Heart left ventricle (tissue), 16 donors: ENCODE measurements at regions not wholly inside any gene's neighbourhood (a gene's known extent, or its start where the extent isn't known, plus 50 kb on each side); places are given as distances from the start of the nearest gene placed in this dataset.

Source experiments
- ATAC-seq, 4 donors: fragments of 200-7000 bp; cut with Tn5 transposase; one replicate each; pipeline ENCODE4 v1.9.1; 2020 to 2022; ENCODE audit warnings: moderate library complexity in 4 of 4, mild to moderate bottlenecking in 3 of 4, moderate number of reproducible peaks in 1 of 4
- DNase-seq, 5 donors: peaks; one replicate each; pipeline ENCODE4 v3.0.0-alpha.2; 2020
- H3K27ac ChIP-seq, 12 donors: fragments of 200-600 bp; sonication (generic) in 4 of 12; one replicate each; pipeline versions ENCODE4 v1.5.0 to v1.8.0; 2016 to 2022; ENCODE audit warnings: mild to moderate bottlenecking in 2 of 12
- H3K27me3 ChIP-seq, 9 donors: fragments of 200-600 bp; sonication (generic) in 2 of 9; one replicate each; pipeline versions ENCODE4 v1.5.1 to v1.8.0; 2016 to 2022; ENCODE audit warnings: mild to moderate bottlenecking in 3 of 9
- H3K36me3 ChIP-seq, 9 donors: fragments of 200-600 bp; sonication (generic) in 2 of 9; one replicate each; pipeline versions ENCODE4 v1.5.0 to v1.8.0; 2018 to 2022; ENCODE audit warnings: mild to moderate bottlenecking in 2 of 9
- H3K4me1 ChIP-seq, 12 donors: fragments of 200-600 bp; sonication (generic) in 4 of 12; one replicate each; pipeline versions ENCODE4 v1.5.0 to v1.8.0; 2016 to 2022; ENCODE audit warnings: mild to moderate bottlenecking in 3 of 12
- H3K4me3 ChIP-seq, 12 donors: fragments of 200-600 bp; sonication (generic) in 4 of 12; one replicate each; pipeline versions ENCODE4 v1.5.0 to v1.8.0; 2017 to 2022; ENCODE audit warnings: mild to moderate bottlenecking in 9 of 12, moderate library complexity in 4 of 12
- H3K9me3 ChIP-seq, 12 donors: fragments of 200-600 bp; sonication (generic) in 4 of 12; one replicate each; pipeline versions ENCODE4 v1.5.0 to v1.8.0; 2016 to 2022; ENCODE audit warnings: mild to moderate bottlenecking in 1 of 12
- CTCF ChIP-seq, 12 donors: fragments of 200-600 bp; sonication (generic) in 4 of 12; IDR thresholded peaks; one replicate each; pipeline versions ENCODE4 v1.5.0 to v1.8.0; 2018 to 2022; ENCODE audit warnings: antibody characterized with exemption in 12 of 12, mild to moderate bottlenecking in 5 of 12
- POLR2A ChIP-seq, 2 donors: fragments of 450-650 bp; IDR thresholded peaks; one replicate each; pipeline ENCODE4 v1.6.1; 2017; ENCODE audit warnings: antibody characterized with exemption in 2 of 2, mild to moderate bottlenecking in 2 of 2, moderate library complexity in 2 of 2
- whole genome bisulfite sequencing, 4 donors: extraction: QIAGEN DNeasy Blood & Tissue Kit in 2 of 4; methylation state at CpG; one replicate each; pipeline versions ENCODE4 v1.1.5 to v1.1.7; 2013 to 2018; 5-methylcytosine and 5-hydroxymethylcytosine counted together
- intact Hi-C, 10 donors: fragments of 100-400 bp; cut with DNase I; formaldehyde crosslinking; loops; one replicate each; pipeline versions ENCODE4 v1.11.1 to v1.14.2; 2022
- donor health status: ischemic (EF 13 %, LVEDD 7.1; RV severe dilation, severe dysfunction).
- donor health status: healthy with polysubstance abuse.
- donor health status: DM: no; HTN: yes; CAD: no.
- donor health status: DM: no; HTN: no; CAD: no.
- donor health status: ischemic (EF 25% LVEDD 6.9; RV normal size, moderate dysfunction).
- donor health status: ischemic (EF 25% LVEDD 5.7; RV mildly dilated, moderate dysfunction).
- donor health status: healthy.
- donor health status: DM: yes; HTN: yes; CAD: no.
- donor health status: ischemic (EF 35%, LVEDD 5.7; RV mildly dilated, moderate dysfunction).
- donor health status: nonischemic (EF 11% LVEDD 7.7; RV severe dilation, severe dysfunction).
- donor health status: DM: yes; HTN: yes; CAD: no.
- donor health status: PGD.
- donor health status: ischemic (EF 29% LVEDD 5.4; RV normal size, mild dysfunction).
- donor health status: nonischemic (EF 23%, LVEDD 6.1; RV moderate dilation, normal function).

- WGBS, 4 donors, result 84 to 89% (median 87%) methylated on average over 3 of the region's 3 CpGs
- Histone ChIP-seq H3K27ac (no peak overlapping the region), H3K36me3 (no peaks in the 10 kb centered on the region), H3K4me3 (no peak overlapping the region), H3K9me3 (no peaks in the 10 kb centered on the region), H3K4me1 (no peaks in the 10 kb centered on the region), H3K27me3 (peaks cover 0 to 21% (median 0%) of the 10 kb centered on the region in 9 donors)
- intact Hi-C loops, result no loop called here
- TF ChIP-seq CTCF (IDR thresholded peaks at IDR 0.05) (no peak), POLR2A (IDR thresholded peaks at IDR 0.05) (no peak)
- ATAC-seq (no peak), DNase-seq (no peak)
Observed at GRCh38 chr20:22320245-22320915, 264.0 kb downstream of the FOXA2 start.

GRCh38 chr20:22315771-22316170, 268.6 kb downstream of the FOXA2 start:
- WGBS, 4 donors, result 59 to 71% (median 61%) methylated on average over 5 of the region's 5 CpGs
- ATAC-seq, result no peak
- no peak overlapping the region for H3K4me3 ChIP-seq
- intact Hi-C loops, result loop anchor here in 2 of 10 donors (10.0 kb wide), 1 partner anchor 601 kb away; no protein-coding TSS in a partner anchor
- H3K36me3 ChIP-seq, result no peaks in the 10 kb centered on the region
- no peak for TF ChIP-seq POLR2A (IDR thresholded peaks at IDR 0.05)
- no peak for TF ChIP-seq CTCF (IDR thresholded peaks at IDR 0.05)
- H3K4me1 ChIP-seq, result no peaks in the 10 kb centered on the region
- no peak overlapping the region for H3K27ac ChIP-seq
- no peak for DNase-seq
- peaks cover 0 to 27% (median 0%) of the 10 kb centered on the region in 9 donors for H3K27me3 ChIP-seq
- H3K9me3 ChIP-seq, result no peaks in the 10 kb centered on the region

DNA sequence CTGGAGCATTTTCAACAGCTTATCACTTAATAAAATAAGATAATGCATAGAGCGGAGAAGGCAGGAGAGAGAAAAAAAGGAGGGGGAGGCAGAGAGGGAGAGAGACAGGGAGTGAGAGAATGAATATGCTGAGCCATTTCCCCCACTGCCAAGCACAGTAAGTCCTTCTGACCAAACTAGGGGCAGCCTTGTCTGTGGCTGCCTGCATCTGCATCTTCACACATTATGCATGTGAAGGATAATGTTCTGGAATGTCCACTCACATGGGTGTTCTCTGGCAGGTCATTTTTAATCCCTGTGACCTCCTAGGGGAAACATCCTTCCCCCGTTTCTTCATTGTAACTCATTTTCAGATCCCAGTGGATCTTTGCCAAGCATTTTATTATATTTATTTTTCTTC, 269.3 kb downstream of the FOXA2 start:
- Histone ChIP-seq H3K4me3 (no peak overlapping the region), H3K4me1 (no peaks in the 10 kb centered on the region), H3K27me3 (peaks cover 0 to 34% (median 0%) of the 10 kb centered on the region in 9 donors), H3K27ac (no peak overlapping the region), H3K36me3 (no peaks in the 10 kb centered on the region), H3K9me3 (no peaks in the 10 kb centered on the region)
- intact Hi-C loops, result loop anchor here in 2 of 10 donors (10.0 kb wide), 1 partner anchor 600 kb away; no protein-coding TSS in a partner anchor
- DNase-seq (no peak), ATAC-seq (no peak)
- no peak for TF ChIP-seq POLR2A (IDR thresholded peaks at IDR 0.05)
- no peak for TF ChIP-seq CTCF (IDR thresholded peaks at IDR 0.05)
- WGBS, 4 donors, result 53 to 57% (median 55%) methylated on average over 2 of the region's 2 CpGs

GRCh38 chr20:22312744-22313346, 271.5 kb downstream of the FOXA2 start:
- Histone ChIP-seq H3K36me3 (no peaks in the 10 kb centered on the region), H3K4me3 (no peak overlapping the region), H3K4me1 (no peaks in the 10 kb centered on the region), H3K27me3 (peaks cover 0 to 41% (median 0%) of the 10 kb centered on the region in 9 donors), H3K27ac (no peak overlapping the region), H3K9me3 (no peaks in the 10 kb centered on the region)
- intact Hi-C loops, result loop anchor here in 5 of 10 donors (5.0 to 10.0 kb wide), 4 partner anchors 506 to 598 kb away; no protein-coding TSS in a partner anchor
- no peak for TF ChIP-seq POLR2A (IDR thresholded peaks at IDR 0.05)
- peak; percentile 41 to 72 (median 52) for TF ChIP-seq CTCF (IDR thresholded peaks at IDR 0.05)
- WGBS, 4 donors, result 2% methylated on average over 6 of the region's 6 CpGs
- DNase-seq (no peak), ATAC-seq (no peak)
